Ramos (cell line): ENCODE measurements at regions not wholly inside any gene's neighbourhood (a gene's known extent, or its start where the extent isn't known, plus 50 kb on each side); places are given as distances from the start of the nearest gene placed in this dataset.

Source experiments
- in situ Hi-C: fragments of 300-500 bp; cut with MboI; formaldehyde crosslinking; loops from one replicate; pipeline ENCODE4 v1.14.3; 2022; ENCODE audit warnings: low sequenced_read_pairs; ENCODE audit not compliant: unreplicated experiment

DNA sequence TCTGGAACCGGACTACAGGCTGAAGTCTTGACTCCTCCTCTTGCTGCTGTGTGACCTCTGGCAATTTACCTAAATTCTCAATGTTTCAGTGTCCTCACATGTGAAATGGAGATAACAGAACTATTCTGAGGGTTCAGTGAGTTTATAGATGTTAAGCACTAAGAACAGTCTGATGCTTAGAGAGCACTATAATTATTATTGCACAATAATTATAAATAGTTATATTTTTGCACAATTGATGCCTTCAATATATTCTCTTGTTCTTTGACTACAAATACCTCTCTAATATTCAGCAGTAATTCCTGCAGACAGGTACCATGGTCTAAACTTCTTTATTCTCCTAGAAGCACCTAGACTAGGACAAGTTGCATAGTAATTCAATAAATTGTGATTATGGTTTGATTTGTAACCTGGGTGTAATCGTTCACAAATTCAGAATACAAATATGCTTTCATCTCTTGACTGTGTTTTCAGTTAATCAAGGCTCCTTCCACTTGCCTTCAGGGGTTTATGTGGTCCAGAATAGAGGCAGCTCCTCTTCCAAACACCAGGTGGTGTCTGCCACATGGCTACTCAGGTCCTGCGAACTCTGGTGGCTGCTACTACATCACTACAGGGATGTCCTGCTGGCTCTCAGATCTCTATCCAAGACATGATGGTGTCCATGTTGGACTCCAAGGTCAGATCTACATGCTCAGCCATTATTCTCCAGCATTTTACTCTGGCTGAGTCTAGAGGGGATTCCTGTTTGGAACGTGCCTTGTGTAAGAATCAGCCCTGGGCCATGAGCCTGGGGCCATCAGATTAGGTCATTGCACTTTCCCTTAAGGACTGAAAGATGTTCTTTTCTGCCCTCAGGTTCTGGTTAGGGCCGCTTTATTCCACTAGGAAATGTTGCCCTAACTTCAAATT lies 103.4 kb downstream of the QRFPR start:
- in situ Hi-C loops: no loop called here

DNA sequence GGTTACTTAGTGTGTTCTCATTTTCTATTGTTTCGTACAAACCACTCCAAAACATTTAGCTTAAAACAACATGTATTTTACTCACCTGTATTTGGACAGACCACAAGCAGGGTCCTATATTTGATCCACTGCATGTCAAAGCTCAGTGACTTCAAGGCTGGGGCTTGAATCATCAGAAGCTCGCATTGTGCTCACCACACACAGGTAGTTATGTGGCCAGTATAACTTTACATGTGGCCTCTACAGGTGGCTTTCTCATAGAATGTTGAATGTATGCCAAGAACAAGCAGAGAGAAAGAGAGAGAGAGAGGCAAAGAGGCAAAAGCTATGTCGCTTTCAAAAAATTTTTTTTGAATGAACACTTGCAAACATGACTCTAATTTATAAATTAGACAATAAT lies 107.6 kb downstream of the QRFPR start:
- in situ Hi-C loops: loop anchor here (25.0 kb wide), 1 partner anchor 1111 kb away; no protein-coding TSS in a partner anchor

DNA sequence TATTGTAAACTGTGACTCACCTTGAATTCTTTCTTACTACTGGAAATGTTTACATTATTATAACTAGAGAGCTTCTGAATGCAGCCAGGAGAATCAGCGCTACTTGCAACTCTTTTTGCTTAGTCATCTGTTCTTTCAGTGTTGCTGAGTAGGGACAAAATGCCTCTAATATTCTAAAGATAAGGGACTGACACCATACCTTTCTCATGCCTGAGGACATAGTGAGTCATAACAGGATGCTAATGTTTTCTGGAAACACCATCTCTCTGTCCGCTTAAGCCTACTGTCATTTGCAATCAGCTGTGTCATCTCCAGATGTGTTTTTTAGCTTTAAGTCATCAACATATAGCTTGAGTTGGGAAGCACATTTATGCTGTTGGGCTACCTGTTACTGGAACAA lies 108.3 kb downstream of the QRFPR start:
- in situ Hi-C loops: loop anchor here (25.0 kb wide), 1 partner anchor 1110 kb away; no protein-coding TSS in a partner anchor

DNA sequence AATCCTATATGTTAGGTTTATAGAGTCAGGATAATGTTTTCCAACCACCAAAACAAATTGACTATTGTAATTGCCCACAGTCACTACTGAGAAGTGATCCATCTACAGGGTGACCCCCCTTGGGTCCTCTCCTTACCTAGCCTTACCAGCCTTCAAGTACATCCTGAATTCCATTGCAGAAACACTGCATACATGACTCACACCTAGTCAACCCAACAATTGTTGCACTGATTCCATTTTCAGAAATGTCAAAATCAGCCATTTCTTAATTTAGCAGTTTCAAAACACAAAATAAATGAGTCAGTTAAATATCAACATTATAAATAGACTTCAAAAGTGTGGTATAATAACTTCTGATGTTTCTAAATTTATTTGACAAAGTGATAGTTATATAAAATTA lies 106.3 kb upstream of the TNIP3 start:
- in situ Hi-C loops: loop anchor here (25.0 kb wide), 1 partner anchor 1108 kb away; no protein-coding TSS in a partner anchor

DNA sequence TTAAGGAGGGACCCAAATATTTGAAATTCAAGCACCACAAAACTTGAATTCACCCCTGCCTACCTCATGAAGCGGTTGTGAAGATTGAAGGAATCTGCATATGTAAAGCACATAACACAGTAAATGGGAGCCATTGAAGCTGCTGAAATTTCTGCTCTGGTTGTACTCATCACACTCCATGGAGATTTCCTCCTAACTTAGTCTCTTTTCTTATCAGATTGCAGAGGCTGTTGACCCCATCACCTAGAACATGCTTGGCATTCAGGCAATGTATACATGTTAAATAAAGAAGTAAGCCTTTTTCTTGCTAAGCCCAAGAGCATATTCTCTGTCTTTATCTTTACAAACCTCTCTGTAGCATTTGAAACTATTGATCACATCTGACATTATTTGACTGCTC lies 104.9 kb upstream of the TNIP3 start:
- in situ Hi-C loops: loop anchor here (25.0 kb wide), 1 partner anchor 1107 kb away; no protein-coding TSS in a partner anchor

DNA sequence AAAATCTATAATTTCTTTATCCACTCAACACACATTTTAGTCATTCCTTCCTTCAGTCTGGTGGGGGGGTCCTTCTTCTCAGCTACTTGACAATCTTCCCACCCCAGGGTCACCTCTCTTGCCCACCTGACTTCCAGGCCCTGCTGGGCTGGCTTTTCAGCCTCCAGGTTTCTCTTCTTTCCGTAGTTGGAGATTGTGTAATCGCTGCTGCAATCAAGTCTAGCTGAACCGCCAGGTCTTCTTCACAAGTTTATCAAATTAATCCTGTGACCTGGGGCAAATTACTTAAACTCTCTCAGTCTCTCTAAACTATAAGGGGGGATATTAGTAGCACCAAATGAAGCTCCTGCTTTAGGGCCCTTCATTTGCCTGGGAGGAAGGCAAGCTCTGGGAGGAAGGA lies 102.9 kb upstream of the TNIP3 start:
- in situ Hi-C loops: loop anchor here (25.0 kb wide), 1 partner anchor 1105 kb away; no protein-coding TSS in a partner anchor

DNA sequence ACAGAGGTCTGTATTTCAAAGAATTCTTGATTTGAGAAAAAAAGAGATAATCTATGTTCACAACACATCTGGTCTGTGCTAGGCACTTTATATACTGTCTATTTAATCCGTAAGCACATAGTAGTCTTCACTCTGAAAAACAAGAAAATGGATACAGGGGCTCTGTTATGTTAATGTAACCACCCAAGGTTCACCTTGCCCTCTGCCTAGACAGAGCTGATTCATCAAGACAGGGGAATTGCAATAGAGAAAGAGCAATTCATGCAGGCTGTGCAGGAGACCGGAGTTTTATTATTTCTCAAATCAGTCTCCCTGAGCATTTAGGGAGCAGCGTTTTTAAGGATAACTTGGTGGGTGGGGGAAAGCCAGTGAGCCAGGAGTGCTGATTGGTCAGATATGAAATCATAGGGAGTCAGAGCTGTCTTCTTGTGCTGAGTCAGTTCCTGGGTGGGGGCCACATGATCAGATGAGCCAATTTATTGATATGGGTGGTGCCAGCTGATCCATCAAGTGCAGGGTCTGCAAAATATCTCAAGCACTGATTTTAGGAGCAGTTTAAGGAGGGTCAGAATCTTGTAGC lies 92.9 kb upstream of the TNIP3 start:
- in situ Hi-C loops: loop anchor here (25.0 kb wide), 1 partner anchor 1095 kb away; no protein-coding TSS in a partner anchor

DNA sequence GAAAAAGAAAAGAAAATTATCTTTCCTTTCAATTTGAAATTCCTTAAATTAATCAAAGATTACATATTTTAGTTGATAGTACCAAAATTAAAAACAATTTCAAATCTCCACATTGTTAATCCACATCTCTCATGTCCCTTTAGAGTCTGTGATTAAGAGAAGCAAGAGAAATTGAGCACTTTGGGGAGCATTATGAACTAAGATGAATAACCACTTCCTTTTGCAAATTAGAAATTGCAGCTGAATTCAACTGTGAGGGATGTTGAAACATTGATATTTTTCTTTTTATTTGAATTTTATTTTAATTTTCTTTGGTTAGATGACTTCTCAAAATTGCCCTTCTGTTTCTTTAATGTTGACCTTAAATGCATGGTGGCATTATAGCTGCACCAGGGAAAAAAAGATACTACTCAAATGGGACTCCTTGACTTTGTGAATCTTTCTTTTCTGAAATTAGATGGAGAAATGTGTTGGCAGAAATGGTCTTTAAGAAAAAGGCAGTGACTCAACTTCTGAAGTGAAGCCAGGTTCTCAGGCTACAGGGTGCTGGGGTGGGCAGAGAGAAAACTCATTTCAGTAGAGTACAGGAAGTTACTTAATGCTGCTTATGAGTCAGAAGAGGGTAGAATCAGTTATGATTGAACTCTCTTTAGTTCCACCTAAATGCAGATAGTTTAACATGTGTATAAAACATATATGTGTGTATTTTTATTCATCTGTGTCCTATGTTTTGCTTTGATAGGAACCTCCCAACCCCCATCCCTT lies 92.0 kb upstream of the TNIP3 start:
- in situ Hi-C loops: loop anchor here (25.0 kb wide), 1 partner anchor 1094 kb away; no protein-coding TSS in a partner anchor

DNA sequence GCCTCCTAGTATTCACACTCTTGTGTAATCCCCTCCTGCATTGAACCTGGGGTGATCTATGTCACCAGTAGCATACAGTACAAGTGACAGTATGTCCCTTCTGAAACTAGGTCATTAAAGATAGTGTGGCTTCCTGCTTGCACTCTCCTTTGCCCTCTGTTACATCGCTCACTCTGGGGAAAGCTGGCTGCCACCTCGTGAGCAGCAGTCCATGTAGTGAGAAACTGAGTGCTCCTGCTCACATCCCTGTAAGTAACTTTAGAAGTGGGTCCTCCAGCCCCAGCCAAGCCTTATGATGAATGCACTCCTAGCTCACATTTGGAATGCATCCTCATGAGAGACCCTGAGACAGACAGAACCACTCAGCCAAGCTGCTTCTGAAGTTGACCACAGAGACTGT lies 89.8 kb upstream of the TNIP3 start:
- in situ Hi-C loops: loop anchor here (25.0 kb wide), 1 partner anchor 1092 kb away; no protein-coding TSS in a partner anchor

DNA sequence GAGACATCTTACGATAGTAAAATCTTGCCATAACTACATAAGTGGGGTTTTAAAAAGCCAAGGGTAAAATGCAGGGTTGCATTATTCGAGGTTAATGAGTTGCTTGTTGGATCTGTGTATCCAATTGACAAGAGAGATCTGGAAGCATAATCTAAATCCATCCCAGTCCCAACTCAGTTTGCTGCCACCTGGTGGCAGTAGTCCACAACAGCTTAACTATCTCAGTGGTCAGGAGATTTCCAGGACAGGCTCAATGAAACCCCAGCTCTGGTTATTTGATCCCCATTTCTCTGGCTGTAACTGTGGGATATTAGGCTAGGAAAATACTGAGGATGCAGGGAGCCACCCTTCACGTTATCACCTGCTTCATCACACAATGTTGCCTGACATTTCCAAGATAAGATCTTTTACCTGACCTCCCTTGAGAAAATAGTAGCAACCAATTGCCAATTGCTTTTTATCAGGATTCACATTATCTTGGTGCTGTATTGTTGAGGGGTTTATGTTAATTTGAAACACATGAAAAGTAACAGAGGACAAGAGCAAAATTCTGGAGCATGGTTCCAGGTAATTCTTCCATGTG lies 88.2 kb upstream of the TNIP3 start:
- in situ Hi-C loops: loop anchor here (25.0 kb wide), 1 partner anchor 1090 kb away; no protein-coding TSS in a partner anchor

DNA sequence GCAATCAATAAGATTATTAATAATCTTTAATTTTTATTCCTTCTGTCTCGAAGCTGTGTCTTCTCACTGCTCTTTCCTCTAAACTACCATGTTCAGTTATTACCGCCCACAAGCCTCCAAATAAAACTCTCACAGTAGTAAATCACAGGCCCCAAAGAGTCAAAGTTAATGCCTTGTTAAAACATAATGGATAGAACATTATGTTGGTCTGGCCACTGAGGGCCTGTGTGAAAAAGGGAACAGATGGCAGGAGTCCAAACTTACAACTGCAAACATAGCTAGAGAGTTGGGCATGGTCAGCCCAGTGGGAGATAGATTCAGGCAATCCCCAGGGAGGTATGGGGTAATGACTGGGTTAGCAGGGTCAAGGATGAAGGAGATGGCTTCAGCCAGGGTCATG lies 84.6 kb upstream of the TNIP3 start:
- in situ Hi-C loops: no loop called here

DNA sequence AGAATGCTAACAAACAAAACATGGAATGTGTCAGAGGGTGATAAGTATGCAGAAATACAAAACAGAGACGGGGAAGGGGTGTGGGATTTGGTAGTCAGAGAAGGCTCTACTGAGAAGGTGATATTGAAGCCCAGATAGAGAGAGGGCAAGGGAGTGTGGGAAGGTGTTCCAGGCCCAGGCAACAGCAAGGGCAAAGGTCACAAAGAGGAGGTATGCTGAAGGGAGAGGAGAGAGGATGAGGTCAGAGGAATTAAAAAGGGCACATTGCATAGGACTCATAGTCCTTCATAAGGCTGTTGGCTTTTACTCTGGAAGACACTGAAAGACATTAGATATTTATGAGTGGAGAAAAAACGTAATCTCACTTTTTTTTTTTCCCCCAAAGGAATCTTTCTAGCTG lies 82.6 kb upstream of the TNIP3 start:
- in situ Hi-C loops: no loop called here

DNA sequence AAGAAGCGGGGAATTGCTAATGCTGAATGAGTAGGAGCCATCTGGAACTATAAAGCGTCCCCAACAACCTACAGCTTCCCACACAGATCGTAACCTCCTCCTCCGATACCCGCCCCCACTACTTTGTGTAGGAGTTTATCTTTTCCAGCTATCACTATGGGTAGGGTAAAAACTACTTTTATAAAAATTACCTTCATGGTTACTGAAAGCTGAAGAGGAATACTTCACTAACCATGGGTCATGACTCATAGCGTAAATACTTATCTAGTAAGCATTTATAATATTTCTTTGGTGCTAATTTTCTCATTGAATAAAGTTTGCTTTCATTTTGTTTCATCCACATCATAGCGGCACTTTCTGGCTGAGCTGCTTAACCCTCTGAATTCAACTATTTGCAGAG lies 79.4 kb upstream of the TNIP3 start:
- in situ Hi-C loops: no loop called here

DNA sequence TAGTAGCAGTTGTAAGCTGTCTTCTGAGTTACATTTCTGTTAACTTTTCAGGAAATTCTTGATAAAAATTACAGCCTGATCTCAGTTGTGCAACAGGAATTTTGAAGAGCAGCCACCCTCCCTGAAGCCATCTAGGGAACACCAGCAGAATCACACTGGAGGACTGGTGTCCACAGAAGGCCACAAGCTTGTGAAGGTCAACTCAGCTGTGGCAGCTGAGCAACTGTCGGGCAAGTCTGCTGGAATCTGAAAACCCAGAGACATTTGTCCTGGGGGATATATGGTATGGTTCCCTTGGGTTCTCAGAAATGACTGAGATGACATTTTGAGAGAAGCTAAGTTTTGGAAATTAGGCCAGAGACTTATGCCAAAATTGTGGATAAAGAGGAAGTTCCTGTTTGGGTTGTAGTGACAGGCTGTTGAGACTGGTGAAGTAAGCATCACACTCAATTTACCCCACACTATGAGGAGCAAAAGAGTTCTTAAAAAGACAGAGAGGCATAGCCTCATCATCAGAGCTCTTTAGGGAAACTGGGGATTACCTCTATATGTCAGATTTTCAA lies 78.1 kb upstream of the TNIP3 start:
- in situ Hi-C loops: no loop called here

DNA sequence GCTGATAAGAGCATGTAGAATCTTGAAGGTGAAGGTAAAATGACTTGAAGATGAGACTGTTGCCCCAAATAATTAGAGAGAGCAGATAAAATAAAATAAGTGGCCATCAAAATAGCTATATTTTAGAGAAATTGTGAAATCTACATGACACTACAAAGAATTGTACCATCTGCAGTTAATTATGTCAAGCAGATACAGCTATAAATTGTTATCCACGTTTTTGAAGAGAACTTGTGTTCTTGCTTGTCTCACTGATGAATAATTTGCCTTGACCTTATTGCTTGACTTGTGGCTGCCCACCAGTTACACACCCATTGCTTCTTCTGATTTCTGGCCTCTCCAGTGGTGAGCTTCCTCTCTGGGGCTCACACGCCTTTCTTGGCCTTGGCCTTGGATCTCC lies 75.8 kb upstream of the TNIP3 start:
- in situ Hi-C loops: no loop called here

DNA sequence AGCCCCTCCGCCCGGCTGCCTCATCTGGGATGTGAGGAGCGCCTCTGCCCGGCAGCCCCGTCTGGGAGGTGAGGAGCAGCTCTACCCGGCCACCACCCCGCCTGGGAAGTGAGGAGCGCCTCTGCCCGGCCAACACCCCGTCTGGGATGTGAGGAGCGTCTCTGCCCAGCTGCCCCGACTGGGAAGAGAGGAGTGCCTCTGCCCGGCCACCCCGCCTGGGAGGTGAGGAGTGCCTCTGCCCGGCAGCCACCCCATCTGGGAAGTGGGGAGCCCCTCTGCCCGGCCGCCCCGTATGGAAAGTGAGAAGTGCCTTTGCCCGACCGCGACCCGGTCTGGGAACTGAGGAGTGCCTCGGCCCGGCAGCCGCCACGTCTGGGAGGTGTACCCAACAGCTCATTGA lies 74.3 kb upstream of the TNIP3 start:
- in situ Hi-C loops: no loop called here

DNA sequence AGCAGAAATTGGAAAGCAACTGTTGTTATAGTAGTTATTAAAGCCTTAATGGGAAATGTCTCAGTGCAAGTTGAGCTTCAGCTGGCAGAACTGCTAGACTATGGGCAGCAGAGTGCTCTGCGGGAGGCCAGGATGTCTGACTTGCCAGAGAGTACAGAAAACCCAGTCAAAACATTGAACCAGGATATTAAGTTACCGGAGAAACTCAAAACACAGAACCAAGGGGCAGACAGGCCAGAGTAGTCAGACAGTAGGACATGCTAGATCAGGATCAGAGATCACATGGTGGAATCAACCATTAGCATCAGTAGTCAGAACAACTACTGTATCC lies 72.9 kb upstream of the TNIP3 start:
- in situ Hi-C loops: no loop called here

DNA sequence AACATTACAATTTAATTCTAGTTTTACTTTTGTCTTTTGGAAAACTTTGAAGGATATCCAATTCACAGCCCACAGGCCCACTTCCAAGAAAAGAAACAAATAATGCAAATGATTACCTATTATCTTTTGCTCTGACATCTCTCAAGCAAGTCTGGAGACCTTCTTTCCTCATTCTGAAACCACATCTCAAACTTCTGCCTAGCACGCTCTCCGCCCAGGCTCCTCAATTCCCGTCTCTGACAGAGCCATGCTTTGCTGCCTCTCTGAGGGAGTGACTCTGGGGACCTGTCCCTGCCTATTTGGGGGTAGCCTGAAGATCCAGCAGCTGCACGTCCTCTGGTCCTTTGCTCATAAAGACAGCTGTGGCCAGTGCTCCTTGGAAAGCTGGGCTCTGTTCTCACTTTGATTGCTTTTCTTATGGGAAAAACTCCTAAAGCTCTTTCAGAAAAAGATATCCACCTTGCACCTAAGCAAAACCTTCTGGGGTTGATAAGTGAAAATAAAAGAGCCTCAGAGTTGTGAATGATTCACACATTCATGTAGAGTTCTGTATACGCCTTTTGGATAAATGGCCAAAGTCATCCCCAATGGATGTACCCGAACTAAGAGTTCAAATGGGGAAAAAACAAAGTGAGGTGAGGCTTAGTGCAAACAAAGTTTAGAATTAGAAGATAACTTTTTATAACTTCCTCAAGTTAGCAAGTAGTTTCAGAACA lies 72.4 kb upstream of the TNIP3 start:
- in situ Hi-C loops: no loop called here

DNA sequence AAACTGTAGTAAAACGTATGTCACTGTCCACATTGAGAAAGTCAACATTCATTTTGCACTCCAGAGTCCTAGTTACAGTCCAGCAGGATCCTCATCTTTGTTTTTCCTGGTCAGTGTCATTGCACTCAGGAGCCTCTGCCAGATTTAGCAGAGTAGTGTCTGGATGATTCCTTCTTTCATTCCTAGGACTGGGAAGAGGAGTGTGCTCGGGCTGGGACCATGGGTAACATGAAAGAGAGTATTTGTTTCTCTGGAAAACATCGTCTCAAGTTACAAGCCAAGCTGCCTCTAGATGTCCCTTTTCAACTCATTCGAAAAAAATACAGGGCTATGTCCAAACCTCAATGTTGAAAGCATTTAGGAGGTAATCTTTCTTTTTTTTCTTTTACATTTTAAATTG lies 69.9 kb upstream of the TNIP3 start:
- in situ Hi-C loops: no loop called here
